IMR-90 (cell line): ENCODE measurements at regions not wholly inside any gene's neighbourhood (a gene's known extent, or its start where the extent isn't known, plus 50 kb on each side); places are given as distances from the start of the nearest gene placed in this dataset.

Source experiments
- ATAC-seq: fragments of 200-7000 bp; cut with Tn5 transposase; 2 replicates; pipeline ENCODE4 v1.9.1; 2020; ENCODE audit warnings: low read depth, mild to moderate bottlenecking, moderate library complexity
- BruUV-seq: library from RNA; stranded (reverse); fragments of 400-500 nt; replicated peaks from 2 replicates; lab custom pipeline; 2021; lab: Mats Ljungman, UMichigan
- CTCF ChIA-PET: fragments of 300-600 bp; formaldehyde crosslinking; extraction: SDS; loops from one replicate; lab custom pipeline; 2021; ENCODE audit warnings: antibody characterized with exemption; lab: Yijun Ruan, JAX
- POLR2A ChIA-PET: fragments of 300-600 bp; sonication (Branson Sonifier 250); formaldehyde crosslinking; loops from one replicate; lab custom pipeline; 2022; ENCODE audit warnings: antibody characterized with exemption; ENCODE audit not compliant: unreplicated experiment; lab: Charles Lee
- DNase-seq: peaks from one replicate; pipeline ENCODE4 v3.0.0; 2013
- H2AFZ ChIP-seq: replicated peaks from 2 replicates; pipeline ENCODE3; 2013; ENCODE audit warnings: low read length, mild to moderate bottlenecking; ENCODE audit not compliant: poor library complexity
- H2AK5ac ChIP-seq: 2 replicates; pipeline ENCODE4 v1.6.1; 2013; ENCODE audit warnings: low read depth, low read length, inconsistent platforms
- H2AK9ac ChIP-seq: replicated peaks from 2 replicates; pipeline ENCODE3; 2013; ENCODE audit warnings: mild to moderate bottlenecking, low read depth, low read length, moderate library complexity; ENCODE audit not compliant: poor library complexity
- H2BK120ac ChIP-seq: 2 replicates; pipeline ENCODE4 v1.6.1; 2013; ENCODE audit warnings: low read depth, low read length, inconsistent platforms
- H2BK15ac ChIP-seq: 3 replicates; pipeline ENCODE4 v1.6.1; 2013; ENCODE audit warnings: low read depth, low read length, inconsistent platforms
- H2BK20ac ChIP-seq: 2 replicates; pipeline ENCODE4 v1.6.1; 2013; ENCODE audit warnings: low read depth, mild to moderate bottlenecking, inconsistent platforms, low read length, moderate library complexity
- H2BK5ac ChIP-seq: 2 replicates; pipeline ENCODE4 v1.6.1; 2013; ENCODE audit warnings: mild to moderate bottlenecking, low read depth, low read length, inconsistent platforms; ENCODE audit not compliant: poor library complexity, severe bottlenecking
- H3K14ac ChIP-seq: replicated peaks from 2 replicates; pipeline ENCODE4 v1.6.1; 2013; ENCODE audit warnings: low read depth, low read length, inconsistent platforms
- H3K18ac ChIP-seq: 2 replicates; pipeline ENCODE4 v1.6.1; 2013; ENCODE audit warnings: low read depth, low read length, control low read depth
- H3K23ac ChIP-seq: 2 replicates; pipeline ENCODE4 v1.6.1; 2013; ENCODE audit warnings: low read depth, low read length, inconsistent platforms
- H3K27ac ChIP-seq: 2 replicates; pipeline ENCODE4 v1.5.1; 2013; ENCODE audit warnings: mild to moderate bottlenecking, control low read depth, low read length; ENCODE audit not compliant: insufficient read depth
- H3K27me3 ChIP-seq: 2 replicates; pipeline ENCODE4 v1.6.1; 2013; ENCODE audit warnings: low read length; ENCODE audit not compliant: control insufficient read depth, insufficient read depth
- H3K36me3 ChIP-seq: 2 replicates; pipeline ENCODE4 v1.6.1; 2013; ENCODE audit warnings: low read length, mixed read lengths; ENCODE audit not compliant: control insufficient read depth, insufficient read depth
- H3K4ac ChIP-seq: 2 replicates; pipeline ENCODE4 v1.6.1; 2013; ENCODE audit warnings: low read depth, low read length, inconsistent platforms
- H3K4me1 ChIP-seq: 2 replicates; pipeline ENCODE4 v1.6.1; 2013; ENCODE audit warnings: low read length, mixed read lengths; ENCODE audit not compliant: control insufficient read depth, insufficient read depth
- H3K4me2 ChIP-seq: 2 replicates; pipeline ENCODE4 v1.6.1; 2013; ENCODE audit warnings: low read depth, mild to moderate bottlenecking, control low read depth, low read length, moderate library complexity
- H3K4me3 ChIP-seq: 2 replicates; pipeline ENCODE4 v1.5.1; 2013; ENCODE audit warnings: low read depth, mild to moderate bottlenecking, control low read depth, low read length, moderate library complexity; ENCODE audit not compliant: insufficient read depth
- H3K56ac ChIP-seq: 2 replicates; pipeline ENCODE4 v1.6.1; 2013; ENCODE audit warnings: low read length, inconsistent platforms; ENCODE audit not compliant: insufficient read depth; ENCODE audit errors: extremely low read depth
- H3K79me1 ChIP-seq, 2 experiments: 2 replicates each; pipeline ENCODE4 v1.6.1; 2013; ENCODE audit warnings: low read length in 2 of 2, inconsistent platforms in 1 of 2, low read depth in 1 of 2
- H3K9ac ChIP-seq: 2 replicates; pipeline ENCODE4 v1.6.1; 2013; ENCODE audit warnings: low read depth, low read length, control low read depth
- H3K9me1 ChIP-seq: 2 replicates; pipeline ENCODE4 v1.6.1; 2013; ENCODE audit warnings: low read length, inconsistent platforms; ENCODE audit not compliant: insufficient read depth
- H3K9me3 ChIP-seq: 2 replicates; pipeline ENCODE4 v1.6.1; 2013; ENCODE audit warnings: low read length; ENCODE audit not compliant: control insufficient read depth, insufficient read depth
- H4K20me1 ChIP-seq: 2 replicates; pipeline ENCODE4 v1.6.1; 2013; ENCODE audit warnings: low read length, inconsistent platforms; ENCODE audit not compliant: insufficient read depth
- H4K5ac ChIP-seq: 2 replicates; pipeline ENCODE4 v1.6.1; 2013; ENCODE audit warnings: mild to moderate bottlenecking, low read depth, low read length, control low read depth
- H4K8ac ChIP-seq, 2 experiments: 2 replicates each; pipeline ENCODE4 v1.6.1; 2013; ENCODE audit warnings: low read depth in 2 of 2, low read length in 2 of 2, control low read depth in 1 of 2, inconsistent platforms in 1 of 2
- H4K91ac ChIP-seq: 2 replicates; pipeline ENCODE4 v1.6.1; 2013; ENCODE audit warnings: low read depth, low read length, inconsistent platforms; ENCODE audit not compliant: insufficient read depth
- CHD1 ChIP-seq: IDR thresholded peaks from 2 replicates; pipeline ENCODE4 v1.6.1; 2012; ENCODE audit warnings: low read depth, low read length, improper control_type of control experiment
- CTCF ChIP-seq: conservative IDR thresholded peaks from 2 replicates; pipeline ENCODE4 v1.5.1; 2012; ENCODE audit warnings: mild to moderate bottlenecking, low read depth, low read length, improper control_type of control experiment
- ELK1 ChIP-seq: fragments of 150-350 bp; IDR thresholded peaks from 2 replicates; pipeline ENCODE4 v1.6.1; 2016; ENCODE audit warnings: low read depth, mild to moderate bottlenecking, low read length, moderate library complexity, borderline replicate concordance
- MAZ ChIP-seq: IDR thresholded peaks from 2 replicates; pipeline ENCODE4 v1.6.1; 2012; ENCODE audit warnings: low read depth, mild to moderate bottlenecking, low read length, improper control_type of control experiment, moderate library complexity, borderline replicate concordance
- RFX5 ChIP-seq: IDR thresholded peaks from 2 replicates; pipeline ENCODE4 v1.8.0; 2012; ENCODE audit warnings: low read depth, mild to moderate bottlenecking, low read length, moderate library complexity
- WGBS, 2 experiments: methylation state at CpG; one replicate each; pipeline versions ENCODE4 v1.1.5 to v1.1.7; 2013; ENCODE audit warnings: missing lambda C conversion rate in 2 of 2; ENCODE audit not compliant: insufficient read length in 1 of 2; ENCODE audit errors: extremely low coverage in 2 of 2; 5-methylcytosine and 5-hydroxymethylcytosine counted together
- dilution Hi-C: fragments of 300-500 bp; cut with HindIII; formaldehyde crosslinking; loops from one replicate; pipeline ENCODE4 v1.14.3; 2018; ENCODE audit warnings: low sequenced_read_pairs; ENCODE audit not compliant: unreplicated experiment
- in situ Hi-C: fragments of 300-500 bp; cut with MboI; formaldehyde crosslinking; loops from 3 replicates; pipeline ENCODE4 v1.14.3; 2019; ENCODE audit warnings: low sequenced_read_pairs, inconsistent platforms, mixed read lengths
- intact Hi-C: fragments of 100-400 bp; cut with micrococcal nuclease; formaldehyde crosslinking; loops from 2 replicates; pipeline ENCODE4 v1.10.0; 2022

GRCh38 chr20:51916244-51916643 lies 113.9 kb upstream of the SALL4 start:
- Histone ChIP-seq H3K23ac (no peak overlapping the region), H3K4me2 (no peak overlapping the region), H3K18ac (no peak overlapping the region), H3K4me3 (no peak overlapping the region), H2AK9ac (no peak overlapping the region), H2BK15ac (no peak overlapping the region), H2BK120ac (no peak overlapping the region), H2BK5ac (no peak overlapping the region), H2AK5ac (no peak overlapping the region), H3K4ac (no peak overlapping the region), H2AFZ (no peak overlapping the region), H4K8ac (no peak overlapping the region), H3K79me1 (no peaks in the 10 kb centered on the region), H3K14ac (no peak overlapping the region), H3K36me3 (no peaks in the 10 kb centered on the region), H2BK20ac (no peak overlapping the region), H3K4me1 (no peaks in the 10 kb centered on the region), H3K27me3 (no peaks in the 10 kb centered on the region), H4K5ac (no peak overlapping the region), H3K27ac (no peak overlapping the region), H3K9me1 (no peaks in the 10 kb centered on the region), H3K56ac (no peak overlapping the region), H3K9me3 (no peaks in the 10 kb centered on the region), H4K20me1 (no peaks in the 10 kb centered on the region), H3K9ac (no peak overlapping the region), H4K91ac (no peak overlapping the region)
- in situ Hi-C loops = no loop called here
- ChIA-PET POLR2A (no interaction called here), CTCF (no interaction called here)
- BruUV-seq = no TSS peak
- intact Hi-C loops = no loop called here
- no CpG with 5 or more reads among the region's 4 CpGs for WGBS, 2 experiments
- dilution Hi-C loops = no loop called here
- TF ChIP-seq ELK1 (no peak), MAZ (no peak), CTCF (no peak), CHD1 (no peak), RFX5 (no peak)
- no peak for ATAC-seq
- no peak for DNase-seq
